Gastrocnemius medialis (tissue), 4 donors: ENCODE measurements at regions not wholly inside any gene's neighbourhood (a gene's known extent, or its start where the extent isn't known, plus 50 kb on each side); places are given as distances from the start of the nearest gene placed in this dataset.

Experiments used
- CTCF ChIP-seq, 5 experiments: fragments of 450-650 bp in 3 of 5; fragments of 200-600 bp in 2 of 5; sonication (generic) in 2 of 5; IDR thresholded peaks in 4 of 5; conservative IDR thresholded peaks in 1 of 5; 1 replicate in 4 of 5; 2 replicates in 1 of 5; pipeline ENCODE4 v1.5.1; 2016 to 2019; ENCODE audit warnings: antibody characterized with exemption in 5 of 5, mild to moderate bottlenecking in 3 of 5, moderate library complexity in 3 of 5
- POLR2A ChIP-seq, 2 donors: fragments of 450-650 bp; IDR thresholded peaks; one replicate each; pipeline ENCODE4 v1.6.1; 2017; ENCODE audit warnings: antibody characterized with exemption in 2 of 2, mild to moderate bottlenecking in 2 of 2, moderate library complexity in 2 of 2

DNA sequence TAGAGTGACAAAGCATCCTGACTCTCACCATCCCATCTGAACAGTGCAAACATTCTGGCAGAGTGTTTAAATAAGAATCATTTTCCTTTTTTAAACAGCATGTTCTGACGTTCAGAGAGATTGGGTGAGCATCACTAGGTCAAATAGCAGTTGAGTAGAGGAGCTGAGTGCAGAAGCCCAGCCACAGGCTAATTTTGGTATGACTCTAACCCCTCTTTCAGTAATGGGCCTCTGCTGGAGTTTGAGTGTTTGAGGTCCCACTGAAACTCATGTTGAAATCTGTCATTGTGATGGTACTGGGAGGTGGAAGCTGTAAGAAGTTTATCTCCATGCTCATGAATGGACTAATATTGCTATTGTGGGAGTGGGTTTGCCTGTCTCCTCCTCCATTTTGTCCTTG, 194.4 kb downstream of the SALL1 start:
- TF ChIP-seq POLR2A (IDR thresholded peaks at IDR 0.05) (no peak), CTCF (IDR thresholded peaks at IDR 0.05 in 4 of 5, conservative IDR thresholded peaks at IDR 0.05 in 1 of 5) (no peak)
